Cardiac muscle cell (in vitro differentiated cells and primary cell): ENCODE measurements at regions not wholly inside any gene's neighbourhood (a gene's known extent, or its start where the extent isn't known, plus 50 kb on each side); places are given as distances from the start of the nearest gene placed in this dataset.

Source experiments
- DNase-seq, 2 donors: peaks; one replicate each; pipeline versions ENCODE4 v3.0.0 to v3.0.0-alpha.2; 2010 to 2017; ENCODE audit warnings: low read depth in 1 of 2, low spot score in 1 of 2
- H3K27ac ChIP-seq: fragments of 200-600 bp; sonication (generic); 2 replicates; pipeline ENCODE4 v1.5.1; 2016
- H3K27me3 ChIP-seq: fragments of 200-600 bp; sonication (generic); 2 replicates; pipeline ENCODE4 v1.6.0; 2016; ENCODE audit warnings: control low read depth
- H3K36me3 ChIP-seq: fragments of 200-600 bp; sonication (generic); 2 replicates; pipeline ENCODE4 v1.5.1; 2016; ENCODE audit warnings: control low read depth
- H3K4me1 ChIP-seq: fragments of 200-600 bp; sonication (generic); 2 replicates; pipeline ENCODE4 v1.8.1; 2017; ENCODE audit warnings: low read depth, mild to moderate bottlenecking, mixed run types
- H3K4me3 ChIP-seq: fragments of 200-600 bp; sonication (generic); 2 replicates; pipeline ENCODE4 v1.5.1; 2016; ENCODE audit warnings: mild to moderate bottlenecking
- H3K9me3 ChIP-seq: fragments of 200-600 bp; sonication (generic); 2 replicates; pipeline ENCODE4 v1.5.1; 2017; ENCODE audit warnings: low read depth, mild to moderate bottlenecking, control low read depth
- TF ChIP-seq, protein P1 (sequence below): IDR thresholded peaks from 2 replicates; pipeline ENCODE4 v1.5.1; 2012; ENCODE audit warnings: low read depth, mild to moderate bottlenecking, low read length

- peak overlapping the region; percentile 59 for H3K27ac ChIP-seq
- H3K36me3 ChIP-seq: no peaks in the 10 kb centered on the region
- H3K4me1 ChIP-seq: peaks cover 79% of the 10 kb centered on the region
- no peaks in the 10 kb centered on the region for H3K9me3 ChIP-seq
- TF ChIP-seq, protein P1, sequence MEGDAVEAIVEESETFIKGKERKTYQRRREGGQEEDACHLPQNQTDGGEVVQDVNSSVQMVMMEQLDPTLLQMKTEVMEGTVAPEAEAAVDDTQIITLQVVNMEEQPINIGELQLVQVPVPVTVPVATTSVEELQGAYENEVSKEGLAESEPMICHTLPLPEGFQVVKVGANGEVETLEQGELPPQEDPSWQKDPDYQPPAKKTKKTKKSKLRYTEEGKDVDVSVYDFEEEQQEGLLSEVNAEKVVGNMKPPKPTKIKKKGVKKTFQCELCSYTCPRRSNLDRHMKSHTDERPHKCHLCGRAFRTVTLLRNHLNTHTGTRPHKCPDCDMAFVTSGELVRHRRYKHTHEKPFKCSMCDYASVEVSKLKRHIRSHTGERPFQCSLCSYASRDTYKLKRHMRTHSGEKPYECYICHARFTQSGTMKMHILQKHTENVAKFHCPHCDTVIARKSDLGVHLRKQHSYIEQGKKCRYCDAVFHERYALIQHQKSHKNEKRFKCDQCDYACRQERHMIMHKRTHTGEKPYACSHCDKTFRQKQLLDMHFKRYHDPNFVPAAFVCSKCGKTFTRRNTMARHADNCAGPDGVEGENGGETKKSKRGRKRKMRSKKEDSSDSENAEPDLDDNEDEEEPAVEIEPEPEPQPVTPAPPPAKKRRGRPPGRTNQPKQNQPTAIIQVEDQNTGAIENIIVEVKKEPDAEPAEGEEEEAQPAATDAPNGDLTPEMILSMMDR: no peak
- DNase-seq: peak; percentile 35 to 100
- no peaks in the 10 kb centered on the region for H3K27me3 ChIP-seq
- H3K4me3 ChIP-seq: no peak overlapping the region
These were observed 55.2 kb upstream of the TARBP1 start for GRCh38 chr1:234533975-234534876.

GRCh38 chr1:234533034-234533891 lies 54.3 kb upstream of the TARBP1 start:
- Histone ChIP-seq H3K4me3 (no peak overlapping the region), H3K27ac (no peak overlapping the region)

DNA sequence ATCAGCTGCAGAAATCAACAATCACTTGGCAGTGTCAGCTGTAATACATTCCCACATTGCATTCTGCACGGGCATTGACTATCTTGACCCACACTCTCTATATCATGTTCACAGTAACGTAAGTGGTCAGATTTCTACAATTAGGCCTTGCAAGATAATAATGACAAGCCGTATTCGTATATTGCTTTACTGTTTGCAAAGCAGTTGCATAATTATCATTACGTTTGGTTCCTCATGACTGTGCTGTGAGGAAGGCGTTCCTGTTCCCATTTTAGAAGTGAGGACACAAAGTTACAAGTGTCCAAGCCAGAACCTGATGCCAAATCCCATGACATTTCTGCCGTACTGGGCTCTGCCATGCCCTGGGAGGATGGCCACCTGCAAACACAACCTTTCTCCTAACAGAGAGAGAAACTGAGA lies 53.5 kb upstream of the TARBP1 start:
- H3K4me3 ChIP-seq: no peak overlapping the region
- peaks cover 63% of the 10 kb centered on the region for H3K4me1 ChIP-seq
- H3K9me3 ChIP-seq: no peaks in the 10 kb centered on the region
- H3K27me3 ChIP-seq: no peaks in the 10 kb centered on the region
- peak in 1 of 2 donors; percentile 53 for DNase-seq
- TF ChIP-seq, protein P1: no peak
- no peak overlapping the region for H3K27ac ChIP-seq
- no peaks in the 10 kb centered on the region for H3K36me3 ChIP-seq

More at GRCh38 chr1:234533034-234533891, 54.3 kb upstream of the TARBP1 start:
- H3K36me3 ChIP-seq: no peaks in the 10 kb centered on the region
- peak in 1 of 2 donors; percentile 94 for DNase-seq
- TF ChIP-seq, protein P1: no peak
- H3K4me1 ChIP-seq: peaks cover 70% of the 10 kb centered on the region
- H3K9me3 ChIP-seq: no peaks in the 10 kb centered on the region
- H3K27me3 ChIP-seq: no peaks in the 10 kb centered on the region

DNA sequence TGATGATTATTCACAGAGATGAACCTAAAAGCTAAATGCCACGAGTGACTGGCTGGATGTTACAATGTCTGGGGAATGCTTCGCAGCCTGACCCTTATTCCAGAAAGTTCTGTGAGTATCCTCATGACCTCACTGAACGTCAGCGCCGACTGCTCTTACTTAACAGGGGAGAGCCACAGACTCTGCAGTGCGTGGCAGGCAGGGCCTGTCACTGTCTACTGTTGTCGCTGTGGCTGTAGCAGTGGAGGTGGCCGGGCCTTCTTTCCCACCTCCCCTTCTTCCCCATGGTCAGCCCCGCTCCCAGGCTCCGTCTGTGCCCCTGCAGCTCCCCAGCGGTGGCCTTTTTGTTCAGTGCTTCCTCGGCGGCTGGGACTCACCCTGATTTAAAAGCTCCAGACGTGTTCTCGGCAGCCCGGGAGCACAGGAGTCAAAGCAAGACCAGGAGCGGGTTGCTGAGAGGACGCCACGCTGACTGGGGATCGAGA lies 52.2 kb upstream of the TARBP1 start:
- TF ChIP-seq, protein P1: no peak
- no peak overlapping the region for H3K4me3 ChIP-seq
- H3K9me3 ChIP-seq: no peaks in the 10 kb centered on the region
- DNase-seq: peak in 1 of 2 donors; percentile 84
- H3K27me3 ChIP-seq: no peaks in the 10 kb centered on the region
- peak overlapping the region; percentile 65 for H3K27ac ChIP-seq
- H3K36me3 ChIP-seq: no peaks in the 10 kb centered on the region
- H3K4me1 ChIP-seq: peaks cover 53% of the 10 kb centered on the region

- Histone ChIP-seq H3K9me3 (no peaks in the 10 kb centered on the region), H3K36me3 (no peaks in the 10 kb centered on the region), H3K4me1 (peaks cover 48% of the 10 kb centered on the region), H3K27ac (no peak overlapping the region), H3K4me3 (no peak overlapping the region), H3K27me3 (no peaks in the 10 kb centered on the region)
- DNase-seq: no peak
- TF ChIP-seq, protein P1: no peak
These were observed 51.7 kb upstream of the TARBP1 start for GRCh38 chr1:234530672-234531071.
